Panc1 (cell line): ENCODE measurements at regions not wholly inside any gene's neighbourhood (a gene's known extent, or its start where the extent isn't known, plus 50 kb on each side); places are given as distances from the start of the nearest gene placed in this dataset.
A peak's percentile ranks its signal among the peaks of the same experiment; 100 is the strongest.

Experiments
- ATAC-seq: fragments of 200-7000 bp; cut with Tn5 transposase; 2 replicates; pipeline ENCODE4 v1.9.1; 2020; ENCODE audit warnings: mild to moderate bottlenecking, moderate library complexity
- BruUV-seq: library from RNA; stranded (reverse); fragments of 400-500 nt; replicated peaks from 2 replicates; lab custom pipeline; 2021; lab: Mats Ljungman, UMichigan
- CTCF ChIA-PET: fragments of 300-600 bp; sonication (Branson Sonifier 250); formaldehyde crosslinking; loops from one replicate; lab custom pipeline; 2022; ENCODE audit warnings: antibody characterized with exemption; lab: Charles Lee
- POLR2A ChIA-PET: fragments of 300-600 bp; sonication (Branson Sonifier 250); formaldehyde crosslinking; loops from one replicate; lab custom pipeline; 2022; ENCODE audit warnings: antibody characterized with exemption; lab: Charles Lee
- DNase-seq: peaks from one replicate; pipeline ENCODE4 v3.0.0-alpha.2; 2010; ENCODE audit warnings: low read depth, low spot score
- H3K27ac ChIP-seq: 2 replicates; pipeline ENCODE4 v1.5.1; 2011; ENCODE audit warnings: mild to moderate bottlenecking, low read length, inconsistent platforms
- H3K27me3 ChIP-seq: fragments of 200-500 bp; sonication (Bioruptor generic); 2 replicates; pipeline ENCODE4 v1.6.0; 2014; ENCODE audit warnings: low read length, inconsistent platforms; ENCODE audit not compliant: control insufficient read depth, insufficient read depth
- H3K36me3 ChIP-seq: fragments of 200-500 bp; sonication (Bioruptor generic); 2 replicates; pipeline ENCODE4 v1.5.1; 2014; ENCODE audit warnings: inconsistent platforms, mild to moderate bottlenecking, low read length, moderate library complexity; ENCODE audit not compliant: control insufficient read depth, insufficient read depth
- H3K4me1 ChIP-seq: 2 replicates; pipeline ENCODE4 v1.5.1; 2011; ENCODE audit warnings: inconsistent platforms, mild to moderate bottlenecking, low read length, moderate library complexity; ENCODE audit not compliant: control insufficient read depth, insufficient read depth
- H3K4me3 ChIP-seq, 2 experiments: 2 replicates each; pipeline ENCODE4 v1.5.1; 2011 to 2012; ENCODE audit warnings: low read depth in 2 of 2, low read length in 2 of 2, mild to moderate bottlenecking in 2 of 2, inconsistent platforms in 1 of 2, moderate library complexity in 1 of 2
- H3K9me3 ChIP-seq: fragments of 200-500 bp; sonication (Bioruptor generic); 2 replicates; pipeline ENCODE4 v1.5.1; 2014; ENCODE audit warnings: low read depth, mild to moderate bottlenecking, inconsistent platforms, low read length, moderate library complexity; ENCODE audit not compliant: control insufficient read depth, insufficient read depth
- CTCF ChIP-seq: fragments of 450-650 bp; IDR thresholded peaks from 2 replicates; pipeline ENCODE4 v1.5.1; 2017; ENCODE audit warnings: mild to moderate bottlenecking
- POLR2AphosphoS5 ChIP-seq: IDR thresholded peaks from 2 replicates; pipeline ENCODE4 v1.6.1; 2012; ENCODE audit warnings: mild to moderate bottlenecking, low read depth, low read length, moderate library complexity
- SIN3A ChIP-seq: IDR thresholded peaks from 2 replicates; pipeline ENCODE4 v1.6.1; 2012; ENCODE audit warnings: low read depth, mild to moderate bottlenecking, low read length, moderate library complexity, borderline replicate concordance; ENCODE audit not compliant: insufficient read depth
- TCF7L2 ChIP-seq: IDR thresholded peaks from 2 replicates; pipeline ENCODE4 v1.6.1; 2011; ENCODE audit warnings: mild to moderate bottlenecking, low read depth, low read length, inconsistent platforms
- in situ Hi-C: cut with HindIII; loops from 2 replicates; pipeline ENCODE4 v1.10.0; 2016; ENCODE audit warnings: low sequenced_read_pairs, low pct_unique_long_range_greater_than_20kb
- intact Hi-C: fragments of 100-400 bp; cut with micrococcal nuclease; formaldehyde crosslinking; loops from one replicate; pipeline ENCODE4 v1.10.0; 2022; ENCODE audit not compliant: unreplicated experiment
- TF ChIP-seq, protein P1 (sequence below), 2 experiments: IDR thresholded peaks; 2 replicates each; pipeline ENCODE4 v1.6.1; 2011 to 2012; ENCODE audit warnings: low read depth in 2 of 2, control low read depth in 1 of 2, low read length in 1 of 2, mild to moderate bottlenecking in 1 of 2, moderate library complexity in 1 of 2; ENCODE audit not compliant: insufficient read depth in 1 of 2

DNA sequence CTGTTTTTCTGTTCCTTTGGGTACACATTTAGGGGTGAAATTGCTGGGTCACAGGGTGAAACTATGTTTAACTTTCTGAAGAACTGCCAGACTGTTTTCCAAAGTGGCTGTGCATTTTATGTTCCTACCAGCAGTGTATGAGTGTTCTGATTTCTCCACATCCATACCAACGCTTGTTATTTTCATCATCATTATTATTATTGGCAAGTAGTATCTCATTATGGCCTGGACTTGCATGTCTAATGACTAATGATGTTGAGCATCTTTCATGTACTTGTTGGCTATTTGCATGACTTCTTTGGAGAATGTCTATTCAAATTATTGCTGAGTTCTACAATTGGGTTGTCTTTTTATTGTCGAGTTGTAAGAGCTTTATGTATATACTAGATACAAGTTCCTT, 321.8 kb upstream of the HTR2A start:
- Histone ChIP-seq H3K27ac (no peak overlapping the region), H3K36me3 (no peaks in the 10 kb centered on the region), H3K4me1 (no peaks in the 10 kb centered on the region), H3K4me3 (no peak overlapping the region), H3K9me3 (no peaks in the 10 kb centered on the region), H3K27me3 (no peaks in the 10 kb centered on the region)
- no peak for ATAC-seq
- no peak for DNase-seq
- ChIA-PET POLR2A (no interaction called here), CTCF (no interaction called here)
- intact Hi-C loops, result no loop called here
- BruUV-seq, result no TSS peak
- TF ChIP-seq SIN3A, result no peak
- TF ChIP-seq POLR2AphosphoS5, result no peak
- in situ Hi-C loops, result no loop called here

- DNase-seq (peak; percentile 8), ATAC-seq (no peak)
- BruUV-seq, result no TSS peak
- POLR2A ChIA-PET, result no interaction called here
- Histone ChIP-seq H3K27ac (no peak overlapping the region), H3K4me1 (no peaks in the 10 kb centered on the region), H3K9me3 (no peaks in the 10 kb centered on the region), H3K27me3 (no peaks in the 10 kb centered on the region), H3K36me3 (no peaks in the 10 kb centered on the region), H3K4me3 (no peak overlapping the region)
- TF ChIP-seq, protein P1, sequence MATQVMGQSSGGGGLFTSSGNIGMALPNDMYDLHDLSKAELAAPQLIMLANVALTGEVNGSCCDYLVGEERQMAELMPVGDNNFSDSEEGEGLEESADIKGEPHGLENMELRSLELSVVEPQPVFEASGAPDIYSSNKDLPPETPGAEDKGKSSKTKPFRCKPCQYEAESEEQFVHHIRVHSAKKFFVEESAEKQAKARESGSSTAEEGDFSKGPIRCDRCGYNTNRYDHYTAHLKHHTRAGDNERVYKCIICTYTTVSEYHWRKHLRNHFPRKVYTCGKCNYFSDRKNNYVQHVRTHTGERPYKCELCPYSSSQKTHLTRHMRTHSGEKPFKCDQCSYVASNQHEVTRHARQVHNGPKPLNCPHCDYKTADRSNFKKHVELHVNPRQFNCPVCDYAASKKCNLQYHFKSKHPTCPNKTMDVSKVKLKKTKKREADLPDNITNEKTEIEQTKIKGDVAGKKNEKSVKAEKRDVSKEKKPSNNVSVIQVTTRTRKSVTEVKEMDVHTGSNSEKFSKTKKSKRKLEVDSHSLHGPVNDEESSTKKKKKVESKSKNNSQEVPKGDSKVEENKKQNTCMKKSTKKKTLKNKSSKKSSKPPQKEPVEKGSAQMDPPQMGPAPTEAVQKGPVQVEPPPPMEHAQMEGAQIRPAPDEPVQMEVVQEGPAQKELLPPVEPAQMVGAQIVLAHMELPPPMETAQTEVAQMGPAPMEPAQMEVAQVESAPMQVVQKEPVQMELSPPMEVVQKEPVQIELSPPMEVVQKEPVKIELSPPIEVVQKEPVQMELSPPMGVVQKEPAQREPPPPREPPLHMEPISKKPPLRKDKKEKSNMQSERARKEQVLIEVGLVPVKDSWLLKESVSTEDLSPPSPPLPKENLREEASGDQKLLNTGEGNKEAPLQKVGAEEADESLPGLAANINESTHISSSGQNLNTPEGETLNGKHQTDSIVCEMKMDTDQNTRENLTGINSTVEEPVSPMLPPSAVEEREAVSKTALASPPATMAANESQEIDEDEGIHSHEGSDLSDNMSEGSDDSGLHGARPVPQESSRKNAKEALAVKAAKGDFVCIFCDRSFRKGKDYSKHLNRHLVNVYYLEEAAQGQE (IDR thresholded peaks at IDR 0.05; ENCODE audit: insufficient read depth in 1 of 2, low read depth in 2 of 2, low read length in 1 of 2), result no peak
- TF ChIP-seq TCF7L2, result no peak
- TF ChIP-seq POLR2AphosphoS5, result no peak
- TF ChIP-seq CTCF, result no peak
- TF ChIP-seq SIN3A, result no peak
- CTCF ChIA-PET, result no interaction called here
- intact Hi-C loops (no loop called here), in situ Hi-C loops (no loop called here)
Measured at GRCh38 chr13:47216176-47216822, 319.4 kb upstream of the HTR2A start.

GRCh38 chr13:47215736-47216135, 318.9 kb upstream of the HTR2A start:
- no peaks in the 10 kb centered on the region for H3K36me3 ChIP-seq
- no peaks in the 10 kb centered on the region for H3K9me3 ChIP-seq
- BruUV-seq, result no TSS peak
- H3K4me3 ChIP-seq, result no peak overlapping the region
- TF ChIP-seq SIN3A (no peak), TCF7L2 (no peak), POLR2AphosphoS5 (no peak), CTCF (no peak)
- TF ChIP-seq, protein P1 (IDR thresholded peaks at IDR 0.05; ENCODE audit: insufficient read depth in 1 of 2, low read depth in 2 of 2, low read length in 1 of 2), result no peak
- H3K27me3 ChIP-seq, result no peaks in the 10 kb centered on the region
- POLR2A ChIA-PET, result no interaction called here
- ATAC-seq (no peak), DNase-seq (peak; percentile 10)
- no peaks in the 10 kb centered on the region for H3K4me1 ChIP-seq
- intact Hi-C loops, result no loop called here
- no peak overlapping the region for H3K27ac ChIP-seq
- CTCF ChIA-PET, result no interaction called here
- in situ Hi-C loops, result no loop called here
